Fibroblast of peridontal ligament (primary cell): ENCODE measurements at regions not wholly inside any gene's neighbourhood (a gene's known extent, or its start where the extent isn't known, plus 50 kb on each side); places are given as distances from the start of the nearest gene placed in this dataset.
"Not testable (repeated sequence)": the region's sequence is repeated elsewhere in the genome, so short reads cannot be mapped to it uniquely, and the experiment has no call there.

Experiments
- DNase-seq: peaks from one replicate; pipeline ENCODE4 v3.0.0-alpha.2; 2010; ENCODE audit errors: extremely low read depth

DNA sequence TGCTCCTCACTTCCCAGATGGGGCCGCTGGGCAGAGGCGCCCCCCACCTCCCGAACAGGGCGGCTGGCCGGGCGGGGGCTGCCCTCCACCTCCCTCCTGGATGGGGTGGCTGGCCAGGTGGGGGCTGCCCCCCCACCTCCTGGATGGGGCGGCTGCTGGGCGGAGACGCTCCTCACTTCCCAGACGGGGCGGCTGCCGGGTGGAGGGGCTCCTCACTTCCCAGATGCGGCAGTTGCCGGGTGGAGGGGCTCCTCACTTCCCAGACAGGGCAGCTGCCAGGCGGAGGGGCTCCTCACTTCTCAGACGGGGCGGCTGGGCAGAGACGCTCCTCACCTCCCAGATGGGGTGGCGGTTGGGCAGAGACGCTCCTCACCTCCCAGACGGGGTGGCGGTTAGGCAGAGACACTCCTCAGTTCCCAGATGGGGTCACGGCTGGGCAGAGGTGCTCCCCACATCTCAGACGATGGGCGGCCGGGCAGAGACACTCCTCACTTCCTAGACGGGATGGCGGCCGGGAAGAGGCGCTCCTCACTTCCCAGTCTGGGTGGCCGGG is 428.8 kb downstream of the FGF13 start:
- not testable (repeated sequence) for DNase-seq

GRCh38 chrX:138287205-138287877 is 424.2 kb downstream of the FGF13 start:
- DNase-seq, result no peak

GRCh38 chrX:138294951-138295350 is 416.6 kb downstream of the FGF13 start:
- no peak for DNase-seq

DNA sequence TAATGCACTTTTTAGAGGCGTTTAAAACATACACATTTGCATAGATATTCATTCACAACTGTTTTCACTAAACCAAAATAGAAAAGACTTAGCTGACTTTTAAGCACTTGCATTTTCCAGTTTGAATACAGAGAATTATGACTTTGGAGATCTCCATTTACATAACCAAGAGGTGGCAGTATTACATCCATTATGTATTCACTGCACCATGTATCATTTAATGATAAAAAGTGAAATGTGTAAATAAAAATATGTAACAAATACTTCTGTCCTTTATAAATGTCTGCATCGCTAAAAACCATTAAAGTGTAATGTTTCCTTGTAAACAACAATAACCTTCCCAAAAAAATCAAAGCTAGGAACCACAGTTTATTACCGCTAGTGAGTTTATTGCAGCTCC is 413.2 kb downstream of the FGF13 start:
- DNase-seq, result no peak

DNA sequence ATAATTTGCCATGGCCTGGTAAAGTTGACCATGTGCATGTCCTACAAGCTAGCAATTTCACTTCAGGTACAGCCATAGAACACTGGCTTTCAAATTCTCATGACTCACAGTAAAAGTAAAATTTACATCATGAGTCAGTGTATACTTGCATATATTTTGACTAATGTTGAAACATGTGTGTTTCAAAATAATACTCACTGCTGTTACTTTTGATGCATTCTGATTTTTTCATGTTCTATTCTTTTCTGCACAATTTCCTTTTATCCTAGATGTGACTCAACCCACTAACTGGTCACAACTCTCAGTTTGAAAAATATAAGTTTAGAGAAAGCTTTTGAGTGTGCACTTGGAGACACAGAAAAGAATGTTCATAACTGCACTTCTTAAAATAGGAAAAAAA is 365.7 kb downstream of the FGF13 start:
- no peak for DNase-seq

- DNase-seq, result no peak
Observed at GRCh38 chrX:138349351-138349750, 362.2 kb downstream of the FGF13 start.

GRCh38 chrX:138378876-138379275 is 332.6 kb downstream of the FGF13 start:
- no peak for DNase-seq

- no peak for DNase-seq
Observed at GRCh38 chrX:138408101-138408500, 303.4 kb downstream of the FGF13 start.

- no peak for DNase-seq
Observed at GRCh38 chrX:138411048-138411447, 300.5 kb downstream of the FGF13 start.
